H9 (cell line): ENCODE measurements at regions not wholly inside any gene's neighbourhood (a gene's known extent, or its start where the extent isn't known, plus 50 kb on each side); places are given as distances from the start of the nearest gene placed in this dataset.

Experiments used
- DNase-seq: peaks from one replicate; pipeline ENCODE4 v3.0.0-alpha.2; 2017
- H2AFZ ChIP-seq: one replicate; pipeline ENCODE4 v1.6.1; 2013; ENCODE audit warnings: mild to moderate bottlenecking, low read length, control low read depth, moderate library complexity
- H2AK5ac ChIP-seq: 2 replicates; pipeline ENCODE4 v1.6.1; 2013; ENCODE audit warnings: low read length, control low read depth, mixed read lengths; ENCODE audit not compliant: insufficient read length
- H2BK120ac ChIP-seq: one replicate; pipeline ENCODE4 v1.6.1; 2013; ENCODE audit warnings: low read depth, mild to moderate bottlenecking, low read length, control low read depth, inconsistent platforms; ENCODE audit not compliant: poor library complexity, severe bottlenecking
- H2BK12ac ChIP-seq: 2 replicates; pipeline ENCODE4 v1.6.1; 2013; ENCODE audit warnings: low read length, control low read depth, mixed read lengths, low read depth; ENCODE audit not compliant: insufficient read length
- H2BK15ac ChIP-seq: 2 replicates; pipeline ENCODE4 v1.6.1; 2013; ENCODE audit warnings: low read depth, low read length, control low read depth
- H2BK20ac ChIP-seq: one replicate; pipeline ENCODE4 v1.6.1; 2013; ENCODE audit warnings: low read depth, mild to moderate bottlenecking, low read length, control low read depth, inconsistent platforms; ENCODE audit not compliant: poor library complexity, severe bottlenecking
- H2BK5ac ChIP-seq: 2 replicates; pipeline ENCODE4 v1.6.1; 2013; ENCODE audit warnings: low read length, control low read depth, mixed read lengths; ENCODE audit not compliant: insufficient read length
- H3K14ac ChIP-seq: 2 replicates; pipeline ENCODE4 v1.6.1; 2013; ENCODE audit warnings: low read length, control low read depth; ENCODE audit not compliant: insufficient read depth
- H3K18ac ChIP-seq: 2 replicates; pipeline ENCODE4 v1.6.1; 2013; ENCODE audit warnings: low read depth, mild to moderate bottlenecking, mixed read lengths, low read length, control low read depth; ENCODE audit not compliant: insufficient read length
- H3K23ac ChIP-seq: 2 replicates; pipeline ENCODE4 v1.6.1; 2013; ENCODE audit warnings: low read length, control low read depth, mixed read lengths, low read depth; ENCODE audit not compliant: insufficient read length
- H3K23me2 ChIP-seq: 2 replicates; pipeline ENCODE4 v1.6.1; 2013; ENCODE audit warnings: low read depth, mild to moderate bottlenecking, mixed read lengths, low read length, control low read depth; ENCODE audit not compliant: insufficient read length, poor library complexity, severe bottlenecking
- H3K27ac ChIP-seq: 2 replicates; pipeline ENCODE4 v1.5.1; 2013; ENCODE audit warnings: low read length, control low read depth, mixed read lengths, low read depth; ENCODE audit not compliant: insufficient read length
- H3K27me3 ChIP-seq: 2 replicates; pipeline ENCODE4 v1.6.1; 2013; ENCODE audit warnings: low read length, control low read depth, inconsistent platforms; ENCODE audit not compliant: insufficient read depth
- H3K4ac ChIP-seq: 2 replicates; pipeline ENCODE4 v1.6.1; 2013; ENCODE audit warnings: low read depth, mild to moderate bottlenecking, control low read depth, inconsistent platforms, low read length, moderate library complexity
- H3K4me1 ChIP-seq: 2 replicates; pipeline ENCODE4 v1.6.1; 2013; ENCODE audit warnings: low read length, control low read depth, inconsistent platforms; ENCODE audit not compliant: insufficient read depth
- H3K4me2 ChIP-seq: 2 replicates; pipeline ENCODE4 v1.6.1; 2013; ENCODE audit warnings: low read length, control low read depth, mixed read lengths; ENCODE audit not compliant: insufficient read length, insufficient read depth
- H3K56ac ChIP-seq: 2 replicates; pipeline ENCODE4 v1.6.1; 2013; ENCODE audit warnings: low read depth, mild to moderate bottlenecking, mixed read lengths, low read length, control low read depth; ENCODE audit not compliant: insufficient read length
- H3K79me1 ChIP-seq: 2 replicates; pipeline ENCODE4 v1.6.1; 2013; ENCODE audit warnings: low read depth, mild to moderate bottlenecking, moderate library complexity, low read length, control low read depth, inconsistent platforms; ENCODE audit not compliant: insufficient read depth, poor library complexity, severe bottlenecking
- H3K79me2 ChIP-seq: 2 replicates; pipeline ENCODE4 v1.6.1; 2013; ENCODE audit warnings: low read length, control low read depth, inconsistent platforms; ENCODE audit not compliant: insufficient read depth
- H3K9ac ChIP-seq: 2 replicates; pipeline ENCODE4 v1.6.1; 2013; ENCODE audit warnings: low read length, control low read depth, mixed read lengths; ENCODE audit not compliant: insufficient read length; ENCODE audit errors: extremely low read depth
- H3K9me3 ChIP-seq: one replicate; pipeline ENCODE4 v1.6.1; 2013; ENCODE audit warnings: low read depth, low read length, inconsistent platforms; ENCODE audit not compliant: control insufficient read depth
- H3T11ph ChIP-seq: one replicate; pipeline ENCODE4 v1.6.1; 2013; ENCODE audit warnings: mild to moderate bottlenecking, low read length, control low read depth, inconsistent platforms
- H4K20me1 ChIP-seq: one replicate; pipeline ENCODE4 v1.6.1; 2013; ENCODE audit not compliant: control insufficient read depth, insufficient read length, insufficient read depth
- H4K5ac ChIP-seq: 2 replicates; pipeline ENCODE4 v1.6.1; 2013; ENCODE audit warnings: low read depth, mild to moderate bottlenecking, mixed read lengths, low read length, control low read depth; ENCODE audit not compliant: insufficient read length
- H4K8ac ChIP-seq: replicated peaks from 2 replicates; pipeline ENCODE4 v1.6.1; 2013; ENCODE audit warnings: low read length, control low read depth, mixed read lengths, low read depth; ENCODE audit not compliant: insufficient read length
- H4K91ac ChIP-seq: 2 replicates; pipeline ENCODE4 v1.6.1; 2013; ENCODE audit warnings: low read depth, mild to moderate bottlenecking, moderate library complexity, mixed read lengths, low read length, control low read depth; ENCODE audit not compliant: insufficient read length
- H3K27ac Mint-ChIP-seq, 3 experiments: 2 replicates in 2 of 3; 3 replicates in 1 of 3; pipeline ENCODE4 v1.8.0; 2020 to 2021; ENCODE audit warnings: mixed read lengths in 3 of 3, mild to moderate bottlenecking in 1 of 3, moderate library complexity in 1 of 3
- H3K27me3 Mint-ChIP-seq: 2 replicates; pipeline ENCODE4 v1.8.0; 2021; ENCODE audit warnings: low read depth, mild to moderate bottlenecking, moderate library complexity, mixed read lengths
- H3K36me3 Mint-ChIP-seq, 3 experiments: 2 replicates in 2 of 3; 3 replicates in 1 of 3; pipeline ENCODE4 v1.8.0; 2020 to 2021; ENCODE audit warnings: low read depth in 3 of 3, mixed read lengths in 3 of 3; ENCODE audit not compliant: insufficient read depth in 1 of 3
- H3K4me1 Mint-ChIP-seq, 2 experiments: 2 replicates each; pipeline ENCODE4 v1.8.0; 2020; ENCODE audit warnings: mixed read lengths in 2 of 2
- H3K4me3 Mint-ChIP-seq, 2 experiments: 2 replicates in 1 of 2; 3 replicates in 1 of 2; pipeline ENCODE4 v1.8.0; 2020 to 2021; ENCODE audit warnings: mild to moderate bottlenecking in 2 of 2, mixed read lengths in 2 of 2, moderate library complexity in 1 of 2
- H3K9me3 Mint-ChIP-seq, 2 experiments: 2 replicates in 1 of 2; 3 replicates in 1 of 2; pipeline ENCODE4 v1.8.0; 2020; ENCODE audit warnings: mild to moderate bottlenecking in 2 of 2, mixed read lengths in 2 of 2, moderate library complexity in 1 of 2
- CTCF ChIP-seq: fragments of 200-600 bp; sonication (generic); conservative IDR thresholded peaks from 3 replicates; pipeline ENCODE4 v1.8.0; 2021; ENCODE audit warnings: antibody characterized with exemption, mild to moderate bottlenecking
- WGBS: extraction: QIAGEN DNeasy Blood & Tissue Kit; methylation state at CpG from one replicate; pipeline ENCODE4 v1.1.7; 2013; ENCODE audit warnings: missing lambda C conversion rate, low lambda C conversion rate, mixed read lengths; ENCODE audit not compliant: insufficient read length; ENCODE audit errors: extremely low coverage; 5-methylcytosine and 5-hydroxymethylcytosine counted together

GRCh38 chr7:69301253-69301652 is 297.0 kb upstream of the AUTS2 start:
- Mint-ChIP-seq H3K4me3 (no peak overlapping the region), H3K36me3 (peaks cover 0 to 6% (median 0%) of the 10 kb centered on the region in 3 experiments; a peak in 2 of 7 replicates), H3K27me3 (peaks cover 18% of the 10 kb centered on the region), H3K4me1 (no peaks in the 10 kb centered on the region), H3K9me3 (peaks cover 7 to 8% of the 10 kb centered on the region in 2 experiments; a peak in 4 of 5 replicates), H3K27ac (no peak overlapping the region)
- Histone ChIP-seq H3K14ac (no peak overlapping the region), H3K56ac (no peak overlapping the region), H2AK5ac (no peak overlapping the region), H3K23ac (no peak overlapping the region), H3K79me2 (no peaks in the 10 kb centered on the region), H3K9me3 (no peaks in the 10 kb centered on the region), H3K18ac (no peak overlapping the region), H4K5ac (no peak overlapping the region), H3T11ph (no peak overlapping the region), H2AFZ (no peak overlapping the region), H3K79me1 (no peaks in the 10 kb centered on the region), H3K4ac (no peak overlapping the region), H3K4me1 (no peaks in the 10 kb centered on the region), H3K4me2 (no peak overlapping the region), H2BK120ac (no peak overlapping the region), H2BK20ac (no peak overlapping the region), H2BK5ac (no peak overlapping the region), H4K8ac (no peak overlapping the region), H4K91ac (no peak overlapping the region), H3K9ac (no peak overlapping the region), H2BK12ac (no peak overlapping the region), H3K23me2 (no peaks in the 10 kb centered on the region), H4K20me1 (no peaks in the 10 kb centered on the region), H2BK15ac (no peak overlapping the region), H3K27me3 (no peaks in the 10 kb centered on the region), H3K27ac (no peak overlapping the region)
- no peak for DNase-seq
- TF ChIP-seq CTCF = no peak
- no CpG with 5 or more reads among the region's 3 CpGs for WGBS
